IMR-90 (cell line): ENCODE measurements at regions not wholly inside any gene's neighbourhood (a gene's known extent, or its start where the extent isn't known, plus 50 kb on each side); places are given as distances from the start of the nearest gene placed in this dataset.

ENCODE experiments used
- FOS ChIP-seq: fragments of 150-350 bp; IDR thresholded peaks from 2 replicates; pipeline ENCODE4 v1.6.1; 2016; ENCODE audit warnings: low read depth, low read length
- POLR2A ChIP-seq: IDR thresholded peaks from 2 replicates; pipeline ENCODE4 v1.6.1; 2012; ENCODE audit warnings: mild to moderate bottlenecking, low read depth, low read length
- RAD21 ChIP-seq: IDR thresholded peaks from 2 replicates; pipeline ENCODE4 v1.6.1; 2012; ENCODE audit warnings: low read length, improper control_type of control experiment
- TF ChIP-seq, protein P1 (sequence below): conservative IDR thresholded peaks from 2 replicates; pipeline ENCODE4 v1.5.1; 2012; ENCODE audit warnings: mild to moderate bottlenecking, low read depth, low read length, improper control_type of control experiment
- TF ChIP-seq, protein P2 (sequence below): fragments of 150-350 bp; IDR thresholded peaks from 2 replicates; pipeline ENCODE4 v1.6.1; 2017; ENCODE audit warnings: mild to moderate bottlenecking, antibody characterized with exemption, low read length, low read depth

DNA sequence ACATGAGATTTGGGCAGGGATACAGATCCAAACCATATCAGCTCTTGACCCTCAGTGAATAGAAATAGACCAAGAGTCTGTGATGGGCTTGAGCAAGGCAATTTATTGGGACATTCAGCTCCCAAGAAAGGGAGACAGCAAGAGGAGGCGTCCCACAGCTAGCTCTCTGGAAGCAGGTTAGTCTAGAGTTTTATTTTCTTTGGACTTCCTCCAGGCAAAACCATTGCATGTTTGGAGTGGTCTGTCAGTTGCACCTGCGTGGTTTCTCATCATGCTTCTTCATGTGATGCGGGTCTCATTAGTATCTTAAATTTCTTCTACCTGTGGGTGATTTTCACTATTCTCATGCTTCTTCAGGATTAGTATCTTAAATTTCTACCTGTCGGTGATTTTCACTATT lies 1530.6 kb downstream of the PLA2G4A start:
- TF ChIP-seq, protein P1, sequence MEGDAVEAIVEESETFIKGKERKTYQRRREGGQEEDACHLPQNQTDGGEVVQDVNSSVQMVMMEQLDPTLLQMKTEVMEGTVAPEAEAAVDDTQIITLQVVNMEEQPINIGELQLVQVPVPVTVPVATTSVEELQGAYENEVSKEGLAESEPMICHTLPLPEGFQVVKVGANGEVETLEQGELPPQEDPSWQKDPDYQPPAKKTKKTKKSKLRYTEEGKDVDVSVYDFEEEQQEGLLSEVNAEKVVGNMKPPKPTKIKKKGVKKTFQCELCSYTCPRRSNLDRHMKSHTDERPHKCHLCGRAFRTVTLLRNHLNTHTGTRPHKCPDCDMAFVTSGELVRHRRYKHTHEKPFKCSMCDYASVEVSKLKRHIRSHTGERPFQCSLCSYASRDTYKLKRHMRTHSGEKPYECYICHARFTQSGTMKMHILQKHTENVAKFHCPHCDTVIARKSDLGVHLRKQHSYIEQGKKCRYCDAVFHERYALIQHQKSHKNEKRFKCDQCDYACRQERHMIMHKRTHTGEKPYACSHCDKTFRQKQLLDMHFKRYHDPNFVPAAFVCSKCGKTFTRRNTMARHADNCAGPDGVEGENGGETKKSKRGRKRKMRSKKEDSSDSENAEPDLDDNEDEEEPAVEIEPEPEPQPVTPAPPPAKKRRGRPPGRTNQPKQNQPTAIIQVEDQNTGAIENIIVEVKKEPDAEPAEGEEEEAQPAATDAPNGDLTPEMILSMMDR, result no peak
- TF ChIP-seq, protein P2, sequence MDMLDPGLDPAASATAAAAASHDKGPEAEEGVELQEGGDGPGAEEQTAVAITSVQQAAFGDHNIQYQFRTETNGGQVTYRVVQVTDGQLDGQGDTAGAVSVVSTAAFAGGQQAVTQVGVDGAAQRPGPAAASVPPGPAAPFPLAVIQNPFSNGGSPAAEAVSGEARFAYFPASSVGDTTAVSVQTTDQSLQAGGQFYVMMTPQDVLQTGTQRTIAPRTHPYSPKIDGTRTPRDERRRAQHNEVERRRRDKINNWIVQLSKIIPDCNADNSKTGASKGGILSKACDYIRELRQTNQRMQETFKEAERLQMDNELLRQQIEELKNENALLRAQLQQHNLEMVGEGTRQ, result no peak
- TF ChIP-seq FOS (no peak), POLR2A (no peak), RAD21 (no peak)
